Astrocyte of the cerebellum (primary cell): ENCODE measurements at regions not wholly inside any gene's neighbourhood (a gene's known extent, or its start where the extent isn't known, plus 50 kb on each side); places are given as distances from the start of the nearest gene placed in this dataset.

Experiments
- DNase-seq: peaks from one replicate; pipeline ENCODE4 v3.0.0-alpha.2; 2011; ENCODE audit warnings: low read depth
- H3K4me3 ChIP-seq: 2 replicates; pipeline ENCODE4 v1.5.1; 2011; ENCODE audit warnings: mild to moderate bottlenecking, low read depth, low read length, moderate library complexity
- in situ Hi-C: cut with HindIII; loops from 2 replicates; pipeline ENCODE4 v1.10.0; 2017; ENCODE audit warnings: low sequenced_read_pairs
- TF ChIP-seq, protein P1 (sequence below): IDR thresholded peaks from 2 replicates; pipeline ENCODE4 v1.5.1; 2012; ENCODE audit warnings: low read length, low read depth, moderate library complexity, mild to moderate bottlenecking; ENCODE audit errors: missing control alignments

DNA sequence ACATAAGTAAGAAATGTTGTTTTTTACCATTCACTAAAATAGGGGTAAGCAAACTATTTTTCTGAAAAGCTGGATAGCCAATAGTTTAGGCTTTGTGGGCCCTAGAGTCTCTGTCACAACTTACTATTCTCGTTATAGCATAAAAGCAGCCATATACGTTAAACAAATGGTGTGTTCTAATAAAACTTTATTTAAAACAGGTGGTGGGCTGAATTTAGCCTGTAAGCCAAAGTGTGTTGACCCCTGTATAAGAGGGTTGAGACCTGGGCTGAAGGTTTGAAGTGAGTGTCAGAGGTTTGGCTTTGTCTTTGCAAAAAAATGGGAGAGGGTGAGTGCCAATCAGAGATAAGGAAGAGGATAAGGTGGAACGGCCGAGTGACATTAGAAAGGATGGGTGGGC, 197.2 kb downstream of the RNF144B start:
- in situ Hi-C loops = loop anchor here (25.0 kb wide), 1 partner anchor 1478 kb away; no protein-coding TSS in a partner anchor
- H3K4me3 ChIP-seq = no peak overlapping the region
- TF ChIP-seq, protein P1, sequence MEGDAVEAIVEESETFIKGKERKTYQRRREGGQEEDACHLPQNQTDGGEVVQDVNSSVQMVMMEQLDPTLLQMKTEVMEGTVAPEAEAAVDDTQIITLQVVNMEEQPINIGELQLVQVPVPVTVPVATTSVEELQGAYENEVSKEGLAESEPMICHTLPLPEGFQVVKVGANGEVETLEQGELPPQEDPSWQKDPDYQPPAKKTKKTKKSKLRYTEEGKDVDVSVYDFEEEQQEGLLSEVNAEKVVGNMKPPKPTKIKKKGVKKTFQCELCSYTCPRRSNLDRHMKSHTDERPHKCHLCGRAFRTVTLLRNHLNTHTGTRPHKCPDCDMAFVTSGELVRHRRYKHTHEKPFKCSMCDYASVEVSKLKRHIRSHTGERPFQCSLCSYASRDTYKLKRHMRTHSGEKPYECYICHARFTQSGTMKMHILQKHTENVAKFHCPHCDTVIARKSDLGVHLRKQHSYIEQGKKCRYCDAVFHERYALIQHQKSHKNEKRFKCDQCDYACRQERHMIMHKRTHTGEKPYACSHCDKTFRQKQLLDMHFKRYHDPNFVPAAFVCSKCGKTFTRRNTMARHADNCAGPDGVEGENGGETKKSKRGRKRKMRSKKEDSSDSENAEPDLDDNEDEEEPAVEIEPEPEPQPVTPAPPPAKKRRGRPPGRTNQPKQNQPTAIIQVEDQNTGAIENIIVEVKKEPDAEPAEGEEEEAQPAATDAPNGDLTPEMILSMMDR = no peak
- no peak for DNase-seq

- peak; percentile 13 for DNase-seq
- H3K4me3 ChIP-seq = no peak overlapping the region
- in situ Hi-C loops = loop anchor here (25.0 kb wide), 1 partner anchor 1477 kb away; no protein-coding TSS in a partner anchor
- TF ChIP-seq, protein P1 = no peak
These were observed 198.0 kb downstream of the RNF144B start for GRCh38 chr6:18585032-18585573.

DNA sequence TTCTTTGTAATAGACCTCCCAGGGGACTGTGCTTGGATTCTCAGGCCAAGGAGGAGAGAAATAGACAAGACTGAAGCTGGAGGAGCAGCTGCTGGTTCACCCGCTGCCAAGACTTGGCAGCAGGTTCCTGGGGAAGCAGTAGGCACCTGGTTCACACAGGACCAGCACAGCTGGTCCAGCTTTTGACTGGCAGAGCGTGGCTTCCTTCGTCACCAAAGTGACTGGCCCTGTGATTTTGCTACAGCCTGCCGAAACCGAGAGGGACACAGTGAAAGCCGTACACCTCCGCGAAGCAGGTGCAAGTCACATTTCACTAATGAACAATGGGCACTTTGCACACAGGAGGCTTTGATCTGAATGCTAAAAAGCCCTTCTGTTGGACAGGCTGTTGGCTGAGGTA, 199.0 kb downstream of the RNF144B start:
- H3K4me3 ChIP-seq = no peak overlapping the region
- in situ Hi-C loops = loop anchor here (25.0 kb wide), 1 partner anchor 1476 kb away; no protein-coding TSS in a partner anchor
- TF ChIP-seq, protein P1 = no peak
- DNase-seq = no peak

- H3K4me3 ChIP-seq = no peak overlapping the region
- in situ Hi-C loops = loop anchor here (25.0 kb wide), 1 partner anchor 1466 kb away; no protein-coding TSS in a partner anchor
- DNase-seq = peak; percentile 54
- TF ChIP-seq, protein P1 = peak; percentile 96
These were observed 208.8 kb downstream of the RNF144B start for GRCh38 chr6:18595774-18596530.

GRCh38 chr6:18596531-18596835, 209.3 kb downstream of the RNF144B start:
- no peak for DNase-seq
- no peak overlapping the region for H3K4me3 ChIP-seq
- TF ChIP-seq, protein P1 = no peak
- in situ Hi-C loops = loop anchor here (25.0 kb wide), 1 partner anchor 1466 kb away; no protein-coding TSS in a partner anchor

- H3K4me3 ChIP-seq = no peak overlapping the region
- TF ChIP-seq, protein P1 = no peak
- DNase-seq = no peak
- in situ Hi-C loops = loop anchor here (25.0 kb wide), 1 partner anchor 1464 kb away; no protein-coding TSS in a partner anchor
These were observed 211.6 kb downstream of the RNF144B start for GRCh38 chr6:18598551-18599264.
